GM12872 (cell line): ENCODE measurements at regions not wholly inside any gene's neighbourhood (a gene's known extent, or its start where the extent isn't known, plus 50 kb on each side); places are given as distances from the start of the nearest gene placed in this dataset.

ENCODE experiments used
- TF ChIP-seq, protein P1 (sequence below): IDR thresholded peaks from 3 replicates; pipeline ENCODE4 v1.5.1; 2011; ENCODE audit warnings: low read depth, mild to moderate bottlenecking, low read length, moderate library complexity; ENCODE audit not compliant: insufficient read depth

DNA sequence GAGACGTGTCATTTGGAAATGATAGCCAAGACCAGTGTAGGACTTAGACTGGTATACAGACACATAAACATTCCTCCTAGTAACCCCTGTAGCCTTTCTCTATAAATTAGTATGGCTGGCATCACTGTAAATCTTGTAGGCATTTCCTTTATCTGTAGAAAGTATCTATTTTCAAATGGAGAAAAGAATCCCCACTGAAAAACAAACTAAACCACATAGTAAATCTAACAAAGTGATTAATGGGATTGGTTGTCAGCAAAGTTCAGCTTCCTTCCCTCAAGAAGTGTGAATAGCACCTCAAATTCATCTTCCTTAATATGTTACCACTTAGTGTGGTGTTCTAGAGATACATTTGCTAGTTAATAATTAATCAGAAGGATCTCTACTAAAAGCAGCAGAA is 119.4 kb upstream of the NBEA start:
- TF ChIP-seq, protein P1, sequence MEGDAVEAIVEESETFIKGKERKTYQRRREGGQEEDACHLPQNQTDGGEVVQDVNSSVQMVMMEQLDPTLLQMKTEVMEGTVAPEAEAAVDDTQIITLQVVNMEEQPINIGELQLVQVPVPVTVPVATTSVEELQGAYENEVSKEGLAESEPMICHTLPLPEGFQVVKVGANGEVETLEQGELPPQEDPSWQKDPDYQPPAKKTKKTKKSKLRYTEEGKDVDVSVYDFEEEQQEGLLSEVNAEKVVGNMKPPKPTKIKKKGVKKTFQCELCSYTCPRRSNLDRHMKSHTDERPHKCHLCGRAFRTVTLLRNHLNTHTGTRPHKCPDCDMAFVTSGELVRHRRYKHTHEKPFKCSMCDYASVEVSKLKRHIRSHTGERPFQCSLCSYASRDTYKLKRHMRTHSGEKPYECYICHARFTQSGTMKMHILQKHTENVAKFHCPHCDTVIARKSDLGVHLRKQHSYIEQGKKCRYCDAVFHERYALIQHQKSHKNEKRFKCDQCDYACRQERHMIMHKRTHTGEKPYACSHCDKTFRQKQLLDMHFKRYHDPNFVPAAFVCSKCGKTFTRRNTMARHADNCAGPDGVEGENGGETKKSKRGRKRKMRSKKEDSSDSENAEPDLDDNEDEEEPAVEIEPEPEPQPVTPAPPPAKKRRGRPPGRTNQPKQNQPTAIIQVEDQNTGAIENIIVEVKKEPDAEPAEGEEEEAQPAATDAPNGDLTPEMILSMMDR = no peak

DNA sequence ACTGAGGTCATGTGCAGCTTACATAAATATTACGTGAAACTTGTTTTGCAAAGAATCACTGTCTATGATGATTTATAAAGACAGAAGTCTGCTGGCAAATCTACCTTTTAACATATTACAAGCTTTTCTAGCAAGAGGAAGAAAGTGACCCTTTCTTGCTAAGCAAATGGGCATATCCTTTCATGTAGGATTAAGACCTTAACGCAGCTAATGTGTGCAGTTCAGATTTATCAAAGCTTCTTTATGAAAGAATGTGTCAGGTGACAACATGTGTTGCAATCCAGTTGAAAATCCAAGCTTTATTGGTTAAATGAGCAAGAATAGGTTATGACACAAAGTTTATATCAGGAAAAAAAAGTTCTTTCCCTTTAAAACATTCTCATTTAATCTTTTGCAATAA is 115.6 kb upstream of the NBEA start:
- TF ChIP-seq, protein P1 = no peak

DNA sequence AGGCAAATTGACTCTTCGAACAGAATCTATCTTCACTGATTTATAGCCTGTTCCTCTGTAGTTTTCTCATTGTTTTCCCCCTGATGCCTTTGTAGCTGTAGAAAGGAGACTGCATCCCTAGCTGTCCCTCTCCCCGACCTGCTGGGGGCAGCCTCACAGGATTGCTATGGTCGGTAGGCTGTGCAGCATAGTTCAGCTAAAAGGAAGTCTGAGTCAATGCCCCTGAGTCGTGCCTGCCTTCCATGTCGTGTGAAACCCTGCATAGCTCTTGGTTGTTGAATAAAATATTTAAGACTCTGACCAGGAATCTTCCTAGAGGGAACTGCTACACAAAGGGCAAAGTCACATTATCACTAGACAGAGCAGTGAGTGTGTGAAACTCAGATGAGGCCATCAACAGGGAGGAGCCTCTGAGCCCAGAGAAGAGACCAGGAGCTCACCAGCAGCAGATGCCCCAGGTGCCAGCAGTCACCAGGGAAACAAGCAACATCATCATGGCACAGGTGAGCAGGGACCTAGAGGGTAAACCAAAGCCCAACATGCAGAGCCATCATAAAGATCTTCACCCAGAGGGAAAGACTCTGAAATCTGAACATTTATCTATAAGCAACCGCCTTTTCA is 108.4 kb upstream of the NBEA start:
- TF ChIP-seq, protein P1 = 0 out of 3 replicates have a peak, but pooled peaks have one; percentile 14

DNA sequence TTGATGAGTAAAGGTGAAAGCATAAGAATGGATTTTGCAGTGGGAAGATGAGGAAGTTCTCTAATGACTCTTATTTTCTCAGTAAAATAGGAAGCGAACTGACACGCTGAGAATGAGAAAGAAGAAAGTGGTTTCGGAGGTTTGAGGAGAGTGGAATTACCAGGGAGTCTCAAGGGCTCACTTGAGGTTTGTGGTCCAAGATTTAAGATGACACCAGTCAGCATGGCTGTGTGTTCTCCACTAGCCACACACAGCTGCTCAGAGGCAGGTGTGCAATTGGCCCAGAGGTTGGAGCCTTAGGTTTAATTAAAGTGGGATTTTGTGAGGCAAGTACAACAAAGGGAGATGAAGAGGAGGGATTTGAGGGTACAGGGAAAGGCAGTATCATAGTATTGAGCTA is 99.6 kb upstream of the NBEA start:
- TF ChIP-seq, protein P1 = no peak

DNA sequence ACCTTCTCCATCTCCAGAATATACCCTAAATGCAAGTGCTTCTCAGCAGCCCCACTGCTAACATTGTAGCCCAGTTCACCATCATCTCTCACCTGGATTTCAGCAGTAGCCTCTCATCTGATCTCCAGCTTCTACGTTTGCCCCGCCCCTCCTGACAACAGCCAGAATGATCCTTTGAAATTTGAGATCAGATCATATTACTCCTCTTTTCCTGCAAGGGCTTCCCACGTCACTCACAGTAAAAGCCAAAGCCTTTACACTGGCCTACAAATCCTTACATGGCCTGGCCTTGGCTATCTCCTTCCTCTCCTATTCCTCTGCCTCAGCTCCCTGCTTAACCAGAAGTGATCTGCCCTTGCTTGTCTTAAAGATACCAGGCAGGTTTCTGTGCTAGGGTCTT is 94.3 kb upstream of the NBEA start:
- TF ChIP-seq, protein P1 = no peak

DNA sequence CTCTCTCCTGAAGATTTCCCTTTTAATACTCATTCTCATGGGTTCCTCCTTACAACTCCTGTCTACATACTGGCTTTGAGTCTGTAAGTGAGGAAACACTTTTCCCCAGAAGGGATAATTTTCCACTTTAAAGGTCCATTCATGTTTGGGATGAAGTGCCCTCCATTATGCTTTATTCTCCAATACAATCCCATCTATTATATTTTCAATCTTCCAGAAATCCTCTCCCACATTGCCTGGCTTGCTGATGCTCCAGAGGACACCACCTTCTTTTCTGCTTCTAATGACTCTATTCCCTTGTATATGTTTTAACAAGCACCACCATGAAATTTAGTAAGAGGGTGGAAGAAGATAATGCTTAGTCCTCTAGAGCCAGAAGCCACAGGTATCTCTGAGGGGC is 92.7 kb upstream of the NBEA start:
- TF ChIP-seq, protein P1 = no peak

DNA sequence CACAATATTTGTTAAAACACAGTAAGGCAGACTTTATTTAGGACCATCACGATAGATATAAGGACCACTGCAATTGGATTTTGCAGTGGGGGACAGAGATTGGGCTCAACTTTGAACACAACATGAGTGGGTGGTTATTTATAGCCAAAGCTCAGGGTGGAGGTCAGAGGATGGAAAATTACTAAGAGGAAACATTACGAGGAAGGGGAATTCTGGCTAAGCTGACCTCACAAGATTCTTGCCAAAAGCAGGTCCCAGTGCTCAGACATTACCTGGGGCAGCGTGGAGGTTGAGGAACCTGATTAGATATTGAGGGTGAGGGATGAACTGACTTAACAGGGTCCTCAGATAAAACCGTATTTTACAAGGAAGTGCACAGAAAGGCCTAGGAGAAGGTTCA is 88.9 kb upstream of the NBEA start:
- TF ChIP-seq, protein P1 = no peak
